Activated naive CD4-positive, alpha-beta T cell treated with anti-CD3 and anti-CD28 coated beads, Interleukin-2, amount 50 U/mL, for 16 hours (primary cell): ENCODE measurements at regions not wholly inside any gene's neighbourhood (a gene's known extent, or its start where the extent isn't known, plus 50 kb on each side); places are given as distances from the start of the nearest gene placed in this dataset.

Source experiments
- DNase-seq: peaks from one replicate; pipeline ENCODE4 v3.0.0-alpha.2; 2020

DNA sequence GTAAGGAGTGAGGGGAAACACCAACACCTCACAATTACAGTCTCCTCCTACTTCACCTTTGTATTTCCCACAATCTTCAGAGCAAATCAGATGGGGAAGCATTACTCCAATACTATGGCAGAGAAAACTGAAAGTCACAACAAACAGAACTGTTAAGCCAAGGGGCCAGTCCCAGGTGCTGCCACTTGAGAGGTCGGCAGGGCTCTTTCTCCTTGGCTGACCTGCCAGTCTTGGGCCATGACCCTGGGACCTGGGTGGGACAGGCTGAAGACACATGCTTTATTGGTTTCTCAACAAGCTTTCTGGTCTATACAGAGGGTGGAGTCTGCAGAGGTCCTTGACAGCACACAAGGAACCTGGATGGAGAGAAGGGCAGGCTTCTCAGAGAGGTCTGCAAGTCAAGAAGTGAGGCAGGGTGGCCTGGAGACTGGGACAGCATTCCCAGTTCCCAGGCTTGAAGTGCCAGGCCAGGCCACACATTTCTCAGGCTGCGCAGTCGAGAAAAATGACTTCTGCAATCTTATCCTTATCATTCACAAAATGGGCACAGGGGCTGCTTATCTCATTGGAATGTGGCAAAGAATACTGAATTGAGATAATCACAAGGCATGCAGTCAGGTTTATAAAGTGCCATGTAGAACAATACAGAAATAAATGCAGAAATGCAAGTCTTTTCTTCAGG is 301.0 kb downstream of the CXCL12 start:
- no peak for DNase-seq

DNA sequence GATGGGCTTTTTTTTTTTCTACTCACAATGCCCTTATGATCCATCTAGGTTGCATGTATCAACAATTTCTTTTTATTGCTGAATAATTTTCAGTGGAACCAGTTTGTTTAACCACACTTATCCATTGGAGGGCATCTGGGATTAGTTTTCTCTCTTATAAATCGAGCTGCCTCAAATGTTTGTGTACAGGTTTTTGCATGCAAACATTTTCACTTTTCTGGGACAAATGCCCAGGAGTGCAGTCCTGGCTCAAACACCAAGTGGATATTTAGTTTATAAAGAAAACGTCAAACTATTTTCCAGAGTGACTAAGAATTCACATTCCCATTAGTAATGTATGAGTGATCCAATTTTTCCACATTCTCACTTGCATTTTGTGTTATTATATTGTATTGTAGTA is 313.4 kb downstream of the CXCL12 start:
- no peak for DNase-seq

DNA sequence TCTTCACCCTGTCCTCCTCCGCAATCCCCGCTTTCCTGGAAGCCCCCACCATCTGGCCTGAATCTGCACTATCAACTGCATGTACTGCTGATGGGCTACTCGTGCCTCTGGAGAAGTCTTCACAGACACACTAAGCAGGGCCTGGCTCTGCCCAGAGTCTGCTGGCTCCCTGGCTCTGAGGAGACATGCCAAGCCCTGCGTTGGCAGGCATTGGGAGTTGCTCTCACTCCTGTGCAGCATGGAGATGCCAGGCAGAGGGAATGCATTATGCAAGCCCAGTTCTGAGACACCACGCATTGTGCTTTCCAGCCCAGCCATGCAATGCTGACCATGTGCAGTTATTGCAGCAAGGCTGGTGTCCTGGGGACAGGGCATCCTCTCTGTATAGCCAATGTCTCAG is 314.6 kb downstream of the CXCL12 start:
- no peak for DNase-seq

DNA sequence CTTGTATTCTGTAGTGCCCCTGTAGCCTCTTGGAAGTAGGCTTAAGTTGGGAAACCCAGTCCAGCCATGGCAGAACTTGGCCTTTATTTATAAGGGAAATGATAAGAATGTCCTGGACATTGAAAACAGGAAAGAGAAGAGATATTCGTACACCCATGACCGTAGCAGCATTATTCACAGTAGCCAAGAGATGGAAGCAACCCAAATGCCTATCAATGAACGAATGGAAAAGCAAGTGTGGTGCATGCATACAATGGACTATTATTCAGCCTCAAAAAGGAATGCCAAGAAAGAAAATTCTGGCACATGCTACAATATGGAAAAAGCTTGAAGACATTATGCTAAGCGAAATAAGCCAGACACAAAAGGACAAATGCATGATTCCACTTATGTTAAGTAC is 315.3 kb downstream of the CXCL12 start:
- no peak for DNase-seq

DNA sequence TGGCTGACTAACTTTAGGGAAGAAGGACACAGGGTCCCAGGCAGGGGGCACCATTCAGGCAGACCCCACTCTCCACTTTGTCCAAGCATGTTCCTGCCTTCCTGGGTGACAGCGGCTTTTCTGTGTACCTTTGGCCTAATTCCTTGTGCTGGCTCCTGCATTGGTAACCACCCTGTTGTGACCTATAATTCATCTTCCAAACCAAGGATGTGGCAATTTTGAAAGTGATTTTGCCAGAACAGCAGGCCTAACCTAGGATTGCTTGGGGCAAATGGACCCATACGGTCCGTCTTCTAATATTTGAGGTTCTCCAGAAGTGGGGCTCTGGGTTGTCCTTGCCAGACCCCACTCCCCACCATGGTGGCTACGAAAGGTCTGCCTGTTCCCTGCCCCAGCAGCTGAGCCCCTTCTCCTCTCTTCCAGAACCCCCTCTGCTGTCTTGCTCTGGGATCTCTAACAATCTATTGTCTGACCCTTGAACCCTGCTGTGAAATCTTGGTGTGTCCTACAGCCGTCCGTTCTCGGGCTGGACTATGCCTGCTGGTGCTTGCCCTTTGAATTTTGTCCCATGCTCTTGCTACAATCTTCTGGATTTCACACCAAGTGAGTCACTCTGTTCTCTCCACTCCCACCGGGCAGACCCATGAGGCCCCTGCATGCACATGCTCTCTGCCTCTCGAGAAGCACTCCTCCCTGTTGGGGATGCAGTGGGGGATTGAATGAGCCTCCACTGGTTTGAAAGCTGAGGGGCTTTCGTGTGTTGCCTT is 316.0 kb downstream of the CXCL12 start:
- no peak for DNase-seq

DNA sequence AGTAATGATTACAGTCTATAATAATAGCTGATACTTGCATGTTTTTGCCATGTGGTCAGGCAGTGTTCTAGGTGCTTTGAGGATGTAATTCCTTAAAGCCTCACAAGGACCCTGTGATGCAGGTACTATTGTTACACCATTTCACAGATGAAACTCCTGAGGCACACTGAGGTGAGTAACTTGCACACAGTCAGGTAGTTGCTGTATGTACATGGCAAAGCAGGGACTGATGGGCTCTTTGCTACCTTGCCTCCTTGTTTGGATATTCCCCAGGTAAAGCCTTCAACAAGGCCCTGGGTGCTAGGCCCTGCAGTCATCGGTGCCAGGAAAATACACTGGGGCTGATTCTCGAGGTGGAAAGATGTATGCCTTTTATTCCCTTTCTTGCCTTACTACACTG is 317.5 kb downstream of the CXCL12 start:
- DNase-seq: no peak

DNA sequence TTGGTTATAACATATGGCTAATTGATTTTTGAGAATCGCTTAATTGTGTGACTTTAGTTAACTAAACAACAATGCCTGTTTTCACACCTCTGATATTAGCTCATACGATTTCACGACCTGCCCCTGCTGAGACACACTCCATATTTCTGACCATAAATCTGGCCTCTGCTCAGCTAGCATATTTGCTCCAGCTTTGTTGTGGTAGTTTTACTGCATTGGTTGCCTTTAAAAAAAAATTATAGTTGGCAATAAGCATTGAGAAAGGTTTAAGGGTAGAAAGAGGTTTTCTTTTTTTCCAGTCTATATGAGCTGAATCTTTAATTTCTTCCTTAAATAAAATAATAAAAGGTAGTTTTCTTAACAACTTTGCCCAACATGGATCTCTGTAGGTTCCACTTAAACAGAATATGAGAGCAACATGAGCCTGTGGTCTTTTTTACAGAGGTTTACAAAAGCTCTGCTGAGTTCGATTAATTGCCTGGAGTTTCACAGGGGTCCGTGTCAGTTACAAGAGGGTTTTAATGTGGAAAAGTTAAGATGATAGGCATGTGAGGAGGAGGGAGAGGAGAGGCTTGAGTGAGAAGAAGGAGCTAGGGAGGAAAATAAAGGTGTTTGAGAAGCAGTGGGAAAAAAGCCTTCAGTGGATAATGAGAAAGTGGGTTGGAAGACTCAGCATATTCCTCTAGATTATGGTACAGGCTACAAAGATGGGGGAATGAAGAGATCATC is 318.2 kb downstream of the CXCL12 start:
- DNase-seq: no peak

DNA sequence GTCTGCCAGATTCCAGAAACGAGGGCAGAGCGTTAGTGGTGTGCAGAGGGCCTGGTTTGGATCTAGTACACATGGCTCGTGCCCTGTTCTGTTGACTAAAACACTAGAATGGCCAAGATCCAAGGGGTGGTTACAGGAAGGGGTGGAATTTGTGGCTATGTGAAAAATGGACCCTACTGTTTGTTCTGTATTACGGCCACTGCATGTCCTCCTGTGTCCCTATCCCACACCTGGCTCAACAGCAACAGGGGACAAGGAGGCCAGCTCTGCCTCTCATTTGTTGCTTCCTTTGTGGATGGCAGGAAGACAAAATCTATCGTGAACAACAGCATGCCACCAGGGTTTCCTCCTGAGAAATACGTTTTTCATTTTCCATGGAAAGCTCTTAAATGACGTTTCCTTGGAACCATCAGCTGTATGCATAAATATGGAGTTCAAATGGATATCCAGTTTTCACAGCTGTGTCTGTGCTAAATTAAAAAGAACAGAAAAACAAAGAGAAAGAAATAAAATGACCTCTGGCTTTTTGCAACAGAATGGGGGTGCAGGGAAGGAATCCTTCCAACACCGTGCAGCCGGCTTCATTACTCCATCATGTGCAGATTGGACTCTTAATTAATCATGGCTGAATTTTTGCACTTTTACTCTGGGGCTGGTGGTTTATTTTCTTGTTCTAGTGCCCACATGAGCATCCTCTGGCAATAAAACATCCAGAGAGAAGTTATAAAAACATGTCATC is 318.9 kb downstream of the CXCL12 start:
- no peak for DNase-seq

DNA sequence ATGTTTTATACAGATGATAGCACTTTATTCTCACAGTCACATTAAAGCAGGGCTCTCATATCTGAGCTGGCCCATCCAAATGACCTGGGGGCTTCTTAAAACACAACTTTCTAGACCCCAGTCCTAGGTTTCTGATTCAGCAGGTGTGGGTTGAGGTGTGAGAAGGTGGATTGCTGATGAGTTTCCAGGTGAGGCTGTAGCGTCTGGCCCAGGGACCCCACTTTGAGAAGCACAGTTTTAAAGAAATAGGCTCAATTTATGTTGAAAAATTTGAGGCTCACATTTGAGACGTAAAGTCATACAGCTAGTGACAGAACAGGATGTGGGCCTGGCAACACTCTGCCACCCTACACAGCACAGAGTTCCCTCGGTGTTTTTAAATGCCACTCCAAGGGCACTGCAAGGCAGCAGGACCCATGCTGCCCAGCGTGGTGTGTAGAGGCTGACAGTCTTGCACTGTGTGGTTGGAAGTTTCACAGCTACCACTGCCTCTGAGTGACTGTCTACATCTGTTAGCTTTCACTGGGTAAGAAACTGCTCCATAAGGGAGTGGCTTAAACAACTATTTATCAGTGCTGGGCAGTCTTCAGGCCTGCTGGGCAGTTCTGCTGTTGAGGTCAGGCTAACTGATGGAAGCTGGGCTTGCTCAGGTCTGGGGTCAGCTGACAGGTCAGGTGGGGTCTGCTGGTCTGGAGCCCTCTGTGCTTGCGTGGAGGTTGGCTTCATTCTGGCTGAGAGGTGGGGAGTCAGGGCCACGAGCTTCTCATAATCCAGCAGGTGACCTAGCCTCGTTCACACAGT is 319.7 kb downstream of the CXCL12 start:
- no peak for DNase-seq

DNA sequence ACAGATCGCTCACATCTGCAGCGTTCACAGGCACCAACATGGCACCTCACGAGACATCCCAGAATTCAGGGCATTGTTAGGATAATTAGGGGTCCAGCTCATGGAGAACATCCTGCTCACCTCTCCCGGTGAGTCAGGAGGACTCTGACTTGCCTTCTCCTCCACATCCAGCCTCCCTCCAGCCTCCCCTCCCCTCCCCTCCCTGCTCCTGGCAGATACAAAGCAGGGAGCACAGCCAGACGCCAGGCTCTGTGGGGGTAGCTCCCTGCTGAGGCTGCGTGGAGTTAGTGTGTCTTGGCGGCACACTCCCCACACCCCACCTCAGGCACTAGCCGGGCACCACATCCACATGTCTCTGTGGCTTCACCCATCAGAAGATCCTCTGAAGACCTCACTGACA is 320.6 kb downstream of the CXCL12 start:
- no peak for DNase-seq

DNA sequence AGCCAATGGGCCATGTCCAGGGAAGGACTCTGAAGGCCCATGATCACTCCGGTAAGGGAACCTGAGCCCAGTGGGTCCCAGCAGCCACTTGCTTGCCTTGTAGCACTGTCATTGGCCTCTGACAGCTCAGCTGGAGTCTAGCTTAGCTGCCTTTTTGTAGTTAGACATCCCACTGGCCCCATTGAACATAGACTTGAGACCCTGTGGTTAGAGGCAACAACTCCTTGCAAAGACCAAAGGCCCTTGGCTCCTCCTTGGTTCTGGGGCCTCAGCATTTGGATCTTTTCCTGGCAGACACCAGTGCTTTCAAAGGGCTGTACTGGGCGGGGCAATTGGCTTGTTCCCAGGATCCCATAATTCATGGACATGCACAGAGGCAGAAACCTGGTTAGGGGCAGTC is 321.2 kb downstream of the CXCL12 start:
- no peak for DNase-seq

DNA sequence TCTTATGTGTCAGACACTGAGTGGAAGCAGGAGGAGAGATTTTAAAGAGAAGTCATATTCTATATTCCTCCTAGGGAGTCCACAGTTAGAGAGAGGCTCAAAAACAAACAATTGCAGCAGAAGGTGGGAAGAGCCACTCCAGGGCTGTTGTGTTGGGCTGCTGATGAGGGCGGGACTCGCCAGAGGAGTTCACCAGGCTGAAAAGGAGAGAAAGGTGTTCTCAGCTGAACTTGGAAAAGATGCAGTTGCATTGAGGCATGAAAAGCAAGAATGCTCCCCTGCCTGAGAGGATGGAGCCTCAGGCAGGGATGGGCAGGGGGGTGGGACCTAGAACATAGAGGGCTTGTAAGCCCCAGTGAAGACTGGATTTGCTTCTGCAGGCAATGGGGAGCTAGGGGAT is 324.2 kb downstream of the CXCL12 start:
- no peak for DNase-seq

DNA sequence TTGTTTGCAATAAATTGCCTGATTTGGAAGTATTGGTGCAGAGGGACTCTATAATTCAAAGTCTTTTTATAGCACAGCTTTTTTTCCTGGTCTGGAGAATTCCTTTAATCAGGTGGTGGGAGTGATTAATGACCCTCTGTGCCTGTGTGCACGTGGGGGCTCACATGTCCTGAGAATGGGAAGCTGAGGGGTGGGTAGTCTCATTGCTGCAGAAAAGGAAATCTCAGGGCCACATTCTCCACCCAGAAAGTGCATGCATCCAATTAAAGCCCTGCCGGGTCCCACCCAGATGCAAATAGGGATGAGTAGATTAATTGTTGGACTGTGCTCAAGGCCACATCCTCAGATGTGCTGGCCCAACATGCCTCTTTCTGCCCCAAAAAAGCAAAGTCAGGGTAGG is 324.7 kb downstream of the CXCL12 start:
- DNase-seq: no peak

DNA sequence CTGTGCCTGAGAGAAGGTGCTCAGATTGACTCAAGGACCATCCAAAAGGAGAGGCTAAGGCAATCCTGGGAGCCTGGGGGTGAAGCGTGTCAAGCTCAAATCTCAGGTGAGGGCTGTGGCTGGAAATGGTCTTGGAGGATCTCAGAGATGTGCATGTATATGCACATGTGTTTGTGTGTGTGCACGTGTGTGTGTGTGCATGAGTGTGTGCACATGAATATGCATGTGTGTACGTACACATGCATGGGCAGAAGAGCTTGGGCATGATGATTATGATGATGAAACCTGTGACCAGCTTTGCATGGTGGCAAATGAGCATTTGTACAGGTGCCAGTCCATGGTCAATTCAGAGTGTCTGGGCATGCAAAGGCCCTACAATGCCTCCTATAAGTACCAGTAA is 326.6 kb downstream of the CXCL12 start:
- DNase-seq: no peak

DNA sequence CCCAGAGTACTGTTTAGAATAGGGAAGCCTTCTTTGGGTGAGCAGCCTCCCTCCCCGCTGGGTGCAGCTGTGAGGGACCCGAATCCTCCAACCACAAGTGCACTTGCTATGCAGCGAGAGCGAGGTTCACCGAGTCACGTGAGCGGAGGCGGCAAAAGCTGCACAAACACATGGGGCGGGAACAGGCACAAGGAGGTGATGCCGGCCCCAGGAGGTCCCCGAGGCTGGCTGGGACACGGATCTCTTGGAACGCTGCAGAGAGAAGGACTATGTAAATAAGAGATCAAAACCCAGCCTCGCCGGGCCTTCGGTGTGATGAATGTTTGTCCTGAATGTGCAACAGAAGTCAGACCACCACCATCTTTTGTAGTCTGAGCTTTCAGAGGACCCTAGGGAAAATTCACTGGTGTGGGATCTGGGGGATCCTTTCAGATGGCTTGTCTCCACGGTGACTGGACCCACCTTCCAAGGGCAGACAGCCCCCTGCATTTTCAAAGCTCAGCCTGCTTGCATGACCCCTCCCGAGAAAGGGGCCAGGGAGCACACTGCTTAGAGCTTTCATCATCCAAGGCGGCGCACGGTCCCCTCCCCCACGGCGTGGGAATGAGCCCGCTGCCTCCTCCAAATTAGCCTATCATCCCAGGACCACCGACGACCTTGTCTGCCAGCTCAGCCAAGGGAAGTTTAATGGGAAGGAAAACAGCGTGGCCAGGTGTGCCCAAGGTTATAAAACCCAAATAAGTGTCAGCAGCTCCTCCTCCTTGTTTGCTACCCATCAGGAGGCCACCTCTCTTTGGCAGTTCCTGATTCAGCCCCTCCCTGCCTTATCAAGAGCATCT is 327.7 kb downstream of the CXCL12 start:
- no peak for DNase-seq

DNA sequence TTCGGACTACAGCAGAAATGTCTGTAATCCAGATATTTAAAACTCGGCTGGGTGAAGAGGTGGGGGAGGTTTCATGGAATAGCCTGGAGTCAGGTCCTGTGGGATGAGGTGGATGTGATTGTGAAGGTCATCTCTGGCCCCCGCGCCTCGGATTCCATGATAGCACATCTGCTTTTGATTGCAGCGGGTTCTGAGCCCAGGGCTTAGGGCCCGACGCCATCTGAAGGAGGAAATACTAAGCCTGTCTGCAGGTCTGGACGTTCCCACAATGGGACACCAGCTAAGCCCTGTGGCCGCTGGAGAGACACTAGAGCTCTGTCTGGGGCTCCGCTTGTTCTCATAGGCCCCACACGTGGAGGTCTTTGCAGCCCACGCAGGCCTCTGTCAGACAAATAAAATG is 328.7 kb downstream of the CXCL12 start:
- DNase-seq: no peak

DNA sequence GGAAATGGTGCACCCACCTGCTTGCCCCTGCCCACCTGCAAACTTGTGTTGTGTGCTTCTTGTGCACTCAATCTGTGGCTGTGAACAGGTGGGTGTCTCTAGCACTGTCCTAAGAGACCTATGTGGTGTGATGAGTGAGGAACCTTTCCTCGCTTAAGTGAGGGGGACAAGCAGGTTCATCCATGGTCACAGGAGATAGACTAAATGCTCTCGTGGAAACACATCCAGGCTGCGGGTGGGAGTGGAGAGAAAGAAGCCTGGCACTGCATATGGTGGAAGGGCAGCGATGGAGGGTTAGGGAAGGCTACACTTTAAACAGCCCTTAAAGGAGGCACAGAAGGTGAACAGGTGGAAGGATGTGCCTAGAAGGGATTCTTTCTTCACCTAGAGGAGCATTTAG is 330.9 kb downstream of the CXCL12 start:
- no peak for DNase-seq

DNA sequence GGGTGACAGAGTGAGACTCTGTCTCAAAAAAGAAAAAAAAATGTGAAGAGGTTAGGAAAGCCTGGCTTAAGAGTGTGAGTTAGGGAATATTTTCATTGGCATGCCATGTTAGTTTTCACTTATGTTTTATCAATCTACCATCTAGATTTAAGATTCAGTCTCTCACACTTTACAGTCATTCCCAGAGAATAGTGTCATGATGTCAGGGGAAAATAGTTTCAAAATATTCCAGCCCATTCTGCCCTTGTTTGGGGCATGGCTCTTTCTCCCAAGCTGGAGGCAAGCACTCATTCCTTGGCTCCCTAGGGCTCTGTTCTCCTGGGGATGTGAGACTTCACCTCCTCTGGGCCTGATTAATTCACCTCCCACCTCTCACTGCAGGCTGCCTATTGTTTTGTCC is 331.5 kb downstream of the CXCL12 start:
- DNase-seq: no peak

DNA sequence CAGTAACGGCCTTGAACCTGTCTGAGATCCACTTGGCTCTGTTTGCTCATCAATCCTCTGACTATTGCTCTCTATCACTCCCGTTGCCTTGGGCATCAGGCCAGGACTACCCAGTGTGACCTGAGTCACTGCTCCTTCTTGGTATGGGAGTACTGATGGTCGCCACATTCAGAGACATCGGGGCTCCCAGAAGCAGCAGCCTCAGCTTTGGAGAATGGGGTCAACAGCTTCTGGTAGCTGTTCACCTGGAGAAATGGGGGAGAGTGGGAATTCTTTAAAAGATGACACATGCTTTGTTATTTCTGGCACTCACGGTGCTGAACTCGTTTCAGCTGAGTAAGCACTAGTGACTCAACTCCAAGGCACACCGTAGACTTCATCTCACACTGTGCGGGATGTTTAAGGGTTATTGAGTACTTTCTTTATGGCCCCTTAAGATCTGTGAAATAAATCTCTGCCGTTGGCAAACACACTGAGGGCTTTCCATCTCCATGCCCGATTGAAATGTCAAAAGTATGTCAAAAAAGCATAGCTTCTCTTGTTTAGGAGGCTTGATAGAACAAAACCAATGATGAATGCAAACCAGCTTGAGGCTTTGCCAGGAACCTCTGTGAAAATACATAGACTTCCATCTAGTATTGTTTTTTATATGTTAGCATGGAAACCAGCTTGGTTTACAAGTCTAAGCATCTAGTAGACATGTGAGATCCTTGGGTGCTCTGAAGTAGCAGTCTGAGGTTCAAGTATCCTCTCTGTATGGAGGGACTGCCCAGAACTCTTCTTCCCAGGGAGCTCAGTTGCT is 333.1 kb downstream of the CXCL12 start:
- DNase-seq: no peak

DNA sequence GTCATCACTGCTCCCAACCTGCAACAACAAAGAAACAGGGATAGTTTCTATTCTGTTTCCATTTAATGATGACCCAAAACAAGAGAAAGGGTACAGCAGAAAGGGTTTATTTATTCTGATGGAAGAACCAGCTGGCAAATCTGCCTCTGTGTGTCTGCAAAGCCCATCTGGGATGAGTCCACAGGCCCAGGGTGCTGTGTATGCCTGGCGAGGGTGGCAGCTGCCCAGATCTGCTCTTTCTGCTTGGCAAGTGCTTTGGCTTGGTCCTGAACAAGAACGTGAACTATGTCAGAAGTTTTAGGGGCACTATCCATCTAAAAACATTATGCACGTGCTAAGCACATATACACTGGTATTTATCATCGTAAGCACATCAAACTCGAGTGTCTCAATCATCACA is 333.8 kb downstream of the CXCL12 start:
- no peak for DNase-seq
